BE2C (cell line): ENCODE measurements at regions not wholly inside any gene's neighbourhood (a gene's known extent, or its start where the extent isn't known, plus 50 kb on each side); places are given as distances from the start of the nearest gene placed in this dataset.
A peak's percentile ranks its signal among the peaks of the same experiment; 100 is the strongest.

Experiments
- DNase-seq: peaks from one replicate; pipeline ENCODE4 v3.0.0-alpha.2; 2020
- H3K27me3 ChIP-seq: fragments of 250-450 bp; sonication (Bioruptor Pico); 2 replicates; pipeline ENCODE4 v1.5.1; 2020; ENCODE audit warnings: mild to moderate bottlenecking
- H3K36me3 ChIP-seq: fragments of 250-450 bp; sonication (Bioruptor Pico); 2 replicates; pipeline ENCODE4 v1.5.1; 2020; ENCODE audit warnings: mild to moderate bottlenecking
- H3K4me1 ChIP-seq: fragments of 250-450 bp; sonication (Bioruptor Pico); 2 replicates; pipeline ENCODE4 v1.5.1; 2020
- H3K4me3 ChIP-seq: 2 replicates; pipeline ENCODE4 v1.5.1; 2011; ENCODE audit warnings: low read depth, low read length
- H3K9me3 ChIP-seq: fragments of 250-450 bp; sonication (Bioruptor Pico); 2 replicates; pipeline ENCODE4 v1.5.1; 2020
- TF ChIP-seq, protein P1 (sequence below): IDR thresholded peaks from 2 replicates; pipeline ENCODE4 v1.5.1; 2012; ENCODE audit warnings: mild to moderate bottlenecking, low read depth, low read length

DNA sequence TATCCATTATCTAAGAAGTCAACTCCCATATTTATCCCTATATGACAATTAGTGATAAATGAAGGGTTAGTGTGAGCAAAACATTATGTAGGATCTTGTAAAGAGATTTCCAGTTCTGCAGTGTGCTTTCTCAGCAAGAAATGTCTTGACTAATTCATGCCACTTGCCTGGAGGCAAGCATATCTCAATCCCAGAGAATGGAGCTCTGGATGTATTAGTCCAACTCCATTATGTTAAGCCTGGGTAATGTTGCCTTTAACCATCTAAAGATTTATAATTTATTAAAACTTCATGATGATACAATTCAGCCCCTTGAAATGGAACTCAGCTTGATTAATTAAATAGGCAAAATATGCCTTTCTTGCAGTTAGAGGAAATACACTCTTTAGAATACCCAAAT, 1079.9 kb upstream of the LRRTM3 start:
- H3K4me1 ChIP-seq: no peaks in the 10 kb centered on the region; the same call in 1 of the 2 replicates
- H3K36me3 ChIP-seq: no peaks in the 10 kb centered on the region
- DNase-seq: peak; percentile 18
- TF ChIP-seq, protein P1, sequence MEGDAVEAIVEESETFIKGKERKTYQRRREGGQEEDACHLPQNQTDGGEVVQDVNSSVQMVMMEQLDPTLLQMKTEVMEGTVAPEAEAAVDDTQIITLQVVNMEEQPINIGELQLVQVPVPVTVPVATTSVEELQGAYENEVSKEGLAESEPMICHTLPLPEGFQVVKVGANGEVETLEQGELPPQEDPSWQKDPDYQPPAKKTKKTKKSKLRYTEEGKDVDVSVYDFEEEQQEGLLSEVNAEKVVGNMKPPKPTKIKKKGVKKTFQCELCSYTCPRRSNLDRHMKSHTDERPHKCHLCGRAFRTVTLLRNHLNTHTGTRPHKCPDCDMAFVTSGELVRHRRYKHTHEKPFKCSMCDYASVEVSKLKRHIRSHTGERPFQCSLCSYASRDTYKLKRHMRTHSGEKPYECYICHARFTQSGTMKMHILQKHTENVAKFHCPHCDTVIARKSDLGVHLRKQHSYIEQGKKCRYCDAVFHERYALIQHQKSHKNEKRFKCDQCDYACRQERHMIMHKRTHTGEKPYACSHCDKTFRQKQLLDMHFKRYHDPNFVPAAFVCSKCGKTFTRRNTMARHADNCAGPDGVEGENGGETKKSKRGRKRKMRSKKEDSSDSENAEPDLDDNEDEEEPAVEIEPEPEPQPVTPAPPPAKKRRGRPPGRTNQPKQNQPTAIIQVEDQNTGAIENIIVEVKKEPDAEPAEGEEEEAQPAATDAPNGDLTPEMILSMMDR: no peak
- no peaks in the 10 kb centered on the region for H3K9me3 ChIP-seq
- H3K27me3 ChIP-seq: no peaks in the 10 kb centered on the region
- H3K4me3 ChIP-seq: no peak overlapping the region

DNA sequence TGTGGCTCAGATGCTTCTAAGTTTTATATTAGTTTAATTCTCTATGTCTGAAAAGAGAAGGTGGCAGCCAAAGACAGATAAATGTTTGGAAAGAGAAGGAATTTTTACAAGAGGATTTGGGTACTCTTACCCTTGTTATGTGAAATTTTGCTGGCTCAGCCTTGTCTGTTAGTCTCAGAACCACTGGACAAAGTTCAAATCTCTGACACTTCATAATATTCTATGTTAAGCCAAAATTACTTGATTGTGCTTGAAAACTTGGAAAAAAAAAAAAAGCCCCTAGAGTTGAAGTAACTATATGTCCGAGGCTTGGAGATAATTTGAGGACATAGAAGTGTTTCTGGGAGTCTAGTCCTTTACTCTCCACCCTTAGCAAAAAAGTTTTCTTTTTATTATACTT, 1079.3 kb upstream of the LRRTM3 start:
- Histone ChIP-seq H3K27me3 (no peaks in the 10 kb centered on the region), H3K4me1 (no peaks in the 10 kb centered on the region; the same call in 1 of the 2 replicates), H3K9me3 (no peaks in the 10 kb centered on the region), H3K36me3 (no peaks in the 10 kb centered on the region), H3K4me3 (no peak overlapping the region)
- TF ChIP-seq, protein P1: no peak
- DNase-seq: no peak

DNA sequence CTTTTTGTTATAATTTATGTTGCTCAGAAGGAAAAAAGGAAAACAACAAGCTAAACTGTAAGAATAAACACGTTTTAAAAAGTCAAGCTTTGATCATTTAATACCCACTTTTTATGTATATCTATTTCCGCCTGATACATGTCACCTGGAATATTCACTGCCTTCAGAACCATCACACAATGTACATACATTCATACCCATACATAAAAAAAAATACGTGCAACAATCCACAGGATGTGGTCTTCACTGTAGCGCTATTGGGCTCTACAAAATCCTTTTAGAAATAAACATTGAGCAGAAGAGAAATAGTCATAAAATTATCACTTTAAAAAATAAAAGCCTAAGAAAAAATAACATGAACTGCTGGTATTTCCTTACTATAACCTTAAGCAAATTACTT, 1078.9 kb upstream of the LRRTM3 start:
- no peak for DNase-seq
- Histone ChIP-seq H3K27me3 (no peaks in the 10 kb centered on the region), H3K9me3 (no peaks in the 10 kb centered on the region), H3K4me3 (no peak overlapping the region), H3K36me3 (no peaks in the 10 kb centered on the region), H3K4me1 (no peaks in the 10 kb centered on the region; the same call in 1 of the 2 replicates)
- TF ChIP-seq, protein P1: no peak

DNA sequence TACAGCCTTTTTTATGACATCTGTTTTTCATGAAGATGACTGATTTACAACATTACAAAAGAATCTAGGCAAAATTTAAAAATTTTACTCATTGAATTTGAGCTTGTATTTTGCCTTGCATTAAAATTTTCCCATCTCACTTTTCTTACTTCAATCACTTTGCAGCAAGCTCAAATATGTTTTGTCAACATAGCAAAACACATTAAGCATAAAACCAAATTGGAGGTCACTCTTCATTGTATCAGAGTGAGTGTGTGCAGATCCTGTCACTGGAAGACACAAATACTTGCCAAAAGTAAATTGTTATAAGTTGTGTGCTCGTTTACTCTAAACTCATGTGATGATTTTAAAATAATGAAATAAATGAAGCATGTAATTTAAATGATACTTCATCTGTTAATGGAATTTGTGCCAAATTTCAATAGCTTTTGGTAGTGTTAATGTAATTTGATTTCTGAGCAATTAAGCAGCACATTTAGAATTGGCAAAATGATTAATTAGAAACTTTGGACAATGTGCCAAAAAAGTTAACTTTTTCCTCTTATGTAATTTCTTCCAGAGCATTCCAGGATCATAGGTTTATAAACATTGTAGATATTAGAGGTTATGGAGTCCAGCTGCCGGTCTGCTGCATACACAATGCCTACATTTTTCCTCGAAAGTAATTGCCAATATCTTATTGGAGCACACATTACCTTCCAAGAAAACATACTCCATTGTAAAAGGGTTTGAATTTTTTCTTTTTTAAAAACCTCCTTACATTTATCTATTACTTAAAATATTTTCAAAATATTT, 1078.2 kb upstream of the LRRTM3 start:
- H3K4me3 ChIP-seq: no peak overlapping the region
- DNase-seq: no peak
- TF ChIP-seq, protein P1: no peak

DNA sequence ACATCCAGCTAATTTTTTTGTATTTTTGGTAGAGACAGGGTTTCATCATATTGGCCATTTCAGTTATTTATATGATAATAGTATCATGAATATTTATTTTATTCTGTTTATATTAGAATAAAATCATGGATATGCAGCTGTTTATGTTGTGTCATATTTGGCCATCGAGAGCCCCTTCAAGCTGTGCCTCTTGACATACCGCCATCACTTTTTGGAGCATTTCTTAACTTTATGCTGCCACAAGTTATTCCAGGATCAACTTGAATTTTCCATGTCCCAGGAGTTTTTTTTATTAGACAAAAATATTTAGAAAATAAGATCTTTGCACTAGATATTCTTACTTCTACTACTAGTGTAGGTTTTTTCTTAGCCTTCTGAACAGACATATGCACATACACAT, 1067.0 kb upstream of the LRRTM3 start:
- TF ChIP-seq, protein P1: no peak
- no peak for DNase-seq
- no peaks in the 10 kb centered on the region for H3K4me1 ChIP-seq
- no peak overlapping the region for H3K4me3 ChIP-seq
- no peaks in the 10 kb centered on the region for H3K27me3 ChIP-seq
- no peaks in the 10 kb centered on the region for H3K36me3 ChIP-seq
- no peaks in the 10 kb centered on the region for H3K9me3 ChIP-seq

More for the DNA sequence above, 1078.2 kb upstream of the LRRTM3 start:
- Histone ChIP-seq H3K4me1 (no peaks in the 10 kb centered on the region; the same call in 1 of the 2 replicates), H3K36me3 (no peaks in the 10 kb centered on the region), H3K9me3 (no peaks in the 10 kb centered on the region), H3K27me3 (no peaks in the 10 kb centered on the region)

DNA sequence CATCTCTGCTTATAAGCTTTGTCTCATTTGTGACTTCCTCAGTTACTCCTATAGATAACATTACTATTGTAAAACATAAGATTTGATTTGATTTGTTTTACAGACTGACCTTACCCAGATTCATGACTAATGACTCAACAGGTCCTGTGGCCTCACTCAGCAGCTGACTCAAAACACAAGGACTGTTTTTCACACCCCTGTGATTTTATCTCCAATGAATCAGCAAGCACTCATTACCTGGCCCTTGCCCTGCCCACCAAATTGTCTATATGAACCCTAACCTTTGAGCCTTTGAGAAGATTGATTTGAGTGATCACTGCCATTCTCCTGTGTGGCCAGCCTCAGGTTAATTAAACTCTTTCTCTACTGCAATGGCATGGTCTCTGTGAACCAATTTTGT, 1064.6 kb upstream of the LRRTM3 start:
- H3K27me3 ChIP-seq: no peaks in the 10 kb centered on the region
- H3K4me3 ChIP-seq: no peak overlapping the region
- H3K4me1 ChIP-seq: no peaks in the 10 kb centered on the region
- H3K9me3 ChIP-seq: no peaks in the 10 kb centered on the region
- no peak for DNase-seq
- no peaks in the 10 kb centered on the region for H3K36me3 ChIP-seq
- TF ChIP-seq, protein P1: no peak
